ENCODE measurements at regions not wholly inside any gene's neighbourhood (a gene's known extent, or its start where the extent isn't known, plus 50 kb on each side); places are given as distances from the start of the nearest gene placed in this dataset.

DNA sequence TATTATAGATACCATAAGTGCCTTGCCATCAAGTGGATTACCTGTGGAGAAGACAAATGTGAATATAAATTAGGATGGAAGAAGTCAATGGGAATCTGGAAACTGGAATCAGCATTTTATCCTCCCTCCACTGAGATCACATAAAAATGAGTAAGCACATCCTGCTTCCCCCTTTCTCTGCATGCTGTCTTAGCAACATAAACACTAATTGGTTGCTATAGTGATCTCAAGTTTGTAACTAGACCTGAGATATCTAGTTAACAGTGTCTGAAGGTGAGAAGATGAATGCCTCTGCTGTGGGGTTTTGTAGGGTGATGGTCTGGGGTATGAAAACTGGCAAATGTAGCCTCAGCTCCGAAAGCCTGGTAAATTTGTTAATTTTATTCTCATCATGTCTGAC lies 1357.5 kb upstream of the CELF4 start:
- ATAC-seq (no peak), DNase-seq (ENCODE audit: low spot score in 2 of 2) (no peak)
- H3K9me3 Mint-ChIP-seq = peaks cover under 1 to 6% of the 10 kb centered on the region in 2 donors
- peaks cover 0 to 5% of the 10 kb centered on the region in 2 donors for H3K36me3 Mint-ChIP-seq
- H3K27ac Mint-ChIP-seq = no peak overlapping the region

DNA sequence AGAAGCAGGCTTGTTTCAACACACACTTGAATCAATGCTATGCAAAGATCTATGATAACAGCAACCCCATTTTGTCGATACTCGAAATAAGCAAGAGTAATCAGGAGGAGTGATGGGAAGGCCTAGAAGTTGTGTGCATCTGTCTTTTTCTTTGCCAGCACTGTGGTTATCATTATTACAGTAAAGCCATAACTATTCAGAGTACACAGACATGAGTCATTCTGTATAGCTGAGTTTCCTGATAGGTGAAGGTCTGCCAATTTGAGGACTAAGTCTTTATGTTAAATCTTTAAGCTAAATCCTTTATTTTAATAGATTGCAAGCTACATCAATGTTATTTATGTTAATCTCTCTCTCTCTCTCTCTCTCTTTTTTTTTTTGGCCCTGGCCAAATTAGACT lies 1344.4 kb upstream of the CELF4 start:
- ATAC-seq (no peak), DNase-seq (ENCODE audit: low spot score in 2 of 2) (no peak)
- no peak overlapping the region for H3K27ac Mint-ChIP-seq
- H3K9me3 Mint-ChIP-seq = peaks cover 4% of the 10 kb centered on the region in 2 donors
- no peaks in the 10 kb centered on the region for H3K36me3 Mint-ChIP-seq

DNA sequence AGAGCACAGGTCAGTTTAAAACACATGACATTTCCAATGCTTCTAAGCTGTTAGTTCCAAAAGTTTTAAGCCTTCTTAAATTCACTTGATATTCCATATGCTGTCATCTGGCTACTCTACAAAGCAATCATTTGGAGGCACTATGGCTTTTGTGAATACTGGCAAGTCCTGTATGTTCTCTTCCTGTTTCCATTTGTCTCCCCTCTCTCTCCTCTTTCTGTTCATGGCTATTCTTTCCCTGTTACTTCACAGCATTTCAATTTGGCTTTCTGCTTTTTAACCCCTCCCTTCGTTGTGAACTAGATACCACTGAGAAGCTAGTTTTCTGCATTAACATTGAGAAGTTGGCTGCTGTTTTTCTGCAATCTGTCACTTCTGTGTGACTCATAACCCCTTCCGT lies 1337.2 kb upstream of the CELF4 start:
- H3K9me3 Mint-ChIP-seq = peaks cover 0 to 5% of the 10 kb centered on the region in 2 donors
- no peak overlapping the region for H3K27ac Mint-ChIP-seq
- DNase-seq (ENCODE audit: low spot score in 2 of 2) = no peak
- ATAC-seq = no peak
- H3K36me3 Mint-ChIP-seq = no peaks in the 10 kb centered on the region

DNA sequence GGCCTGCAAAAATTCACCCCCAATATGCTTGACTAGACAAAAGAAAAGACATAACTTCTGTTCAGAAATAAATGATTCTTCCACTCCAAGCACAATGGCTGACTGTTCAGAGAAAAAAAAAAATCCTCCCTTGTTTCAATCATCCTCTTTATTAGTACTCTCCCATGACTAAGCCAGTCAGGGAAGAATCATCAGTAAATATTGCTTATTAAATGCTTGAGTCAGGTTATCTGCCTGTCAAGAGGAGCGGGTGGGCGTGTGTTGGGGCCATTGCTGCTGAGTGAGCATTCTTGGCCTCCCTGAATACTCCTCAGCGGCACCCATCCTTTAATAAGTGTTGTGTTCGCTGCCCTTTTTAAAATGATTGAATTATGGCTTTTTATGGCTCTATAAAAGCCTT lies 1334.8 kb upstream of the CELF4 start:
- ATAC-seq (no peak), DNase-seq (ENCODE audit: low spot score in 2 of 2) (no peak)
- H3K36me3 Mint-ChIP-seq = no peaks in the 10 kb centered on the region
- peaks cover 4 to 11% of the 10 kb centered on the region in 2 donors for H3K9me3 Mint-ChIP-seq
- H3K27ac Mint-ChIP-seq = no peak overlapping the region

DNA sequence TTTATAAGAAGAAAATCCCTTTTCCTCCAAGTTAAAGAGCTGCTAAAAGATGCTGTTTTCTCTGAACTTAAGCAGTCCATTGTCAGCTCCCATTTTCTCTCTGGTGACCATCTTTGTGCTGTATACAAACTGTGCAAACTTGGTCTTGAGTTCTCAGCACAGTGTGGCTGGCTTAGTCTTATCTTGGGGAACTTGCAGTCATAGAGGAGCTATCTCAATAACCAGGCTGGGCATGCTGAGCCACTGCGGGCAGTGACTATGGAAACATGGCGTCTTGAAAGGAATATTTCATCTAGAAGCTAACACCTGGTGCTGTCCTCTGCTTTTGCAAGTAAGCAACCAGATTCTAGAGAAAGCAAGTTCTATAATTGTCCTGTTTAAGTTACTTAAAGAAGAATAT lies 1334.4 kb upstream of the CELF4 start:
- H3K27ac Mint-ChIP-seq = no peak overlapping the region
- ATAC-seq = no peak

DNA sequence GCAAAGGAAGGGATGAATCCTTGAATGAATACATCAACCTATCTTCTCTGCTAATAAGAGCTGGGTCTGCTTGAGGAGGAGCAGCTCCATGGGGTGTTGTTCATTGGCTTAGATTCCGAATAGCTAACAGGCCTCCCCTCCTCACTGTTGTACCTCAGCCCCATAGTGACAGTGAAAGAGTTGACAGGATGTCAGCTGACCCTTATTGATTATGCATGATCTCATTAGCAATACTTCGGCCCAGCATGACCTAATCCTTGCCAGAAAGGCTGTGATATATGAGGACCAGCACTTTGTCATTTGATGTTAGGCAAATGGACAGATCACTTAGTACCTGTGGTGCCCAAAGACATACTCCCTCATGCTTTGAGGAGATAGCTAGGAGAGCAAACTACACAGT lies 1333.7 kb upstream of the CELF4 start:
- Mint-ChIP-seq H3K9me3 (peaks cover 9 to 16% of the 10 kb centered on the region in 2 donors), H3K36me3 (no peaks in the 10 kb centered on the region), H3K27ac (no peak overlapping the region)
- no peak for ATAC-seq
- DNase-seq (ENCODE audit: low spot score in 2 of 2) = no peak

More for the DNA sequence above, 1334.4 kb upstream of the CELF4 start:
- Mint-ChIP-seq H3K9me3 (peaks cover 7 to 11% of the 10 kb centered on the region in 2 donors), H3K36me3 (no peaks in the 10 kb centered on the region)
- DNase-seq (ENCODE audit: low spot score in 2 of 2) = no peak

DNA sequence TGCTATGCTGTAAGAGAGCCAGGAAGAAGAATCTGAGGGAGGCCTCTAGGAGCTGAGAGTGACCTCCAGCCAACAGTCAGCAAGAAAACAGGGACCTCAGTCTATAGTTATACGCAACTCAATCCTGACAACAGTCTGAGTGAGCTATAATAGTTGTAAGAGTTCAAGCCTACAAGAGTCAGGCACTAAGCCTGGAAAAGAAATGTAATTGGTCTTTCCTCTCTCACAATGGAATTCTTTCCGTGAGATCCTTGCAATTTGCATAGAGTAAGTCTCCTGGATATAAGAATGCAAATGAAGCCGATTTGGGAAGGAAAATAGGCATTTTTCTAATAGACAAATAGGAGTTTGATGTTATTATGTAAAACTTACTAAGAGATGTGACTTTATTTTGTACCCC lies 1332.6 kb upstream of the CELF4 start:
- H3K36me3 Mint-ChIP-seq = no peaks in the 10 kb centered on the region
- DNase-seq (ENCODE audit: low spot score in 2 of 2) (no peak), ATAC-seq (no peak)
- H3K9me3 Mint-ChIP-seq = peaks cover 10 to 18% of the 10 kb centered on the region in 2 donors
- H3K27ac Mint-ChIP-seq = no peak overlapping the region

DNA sequence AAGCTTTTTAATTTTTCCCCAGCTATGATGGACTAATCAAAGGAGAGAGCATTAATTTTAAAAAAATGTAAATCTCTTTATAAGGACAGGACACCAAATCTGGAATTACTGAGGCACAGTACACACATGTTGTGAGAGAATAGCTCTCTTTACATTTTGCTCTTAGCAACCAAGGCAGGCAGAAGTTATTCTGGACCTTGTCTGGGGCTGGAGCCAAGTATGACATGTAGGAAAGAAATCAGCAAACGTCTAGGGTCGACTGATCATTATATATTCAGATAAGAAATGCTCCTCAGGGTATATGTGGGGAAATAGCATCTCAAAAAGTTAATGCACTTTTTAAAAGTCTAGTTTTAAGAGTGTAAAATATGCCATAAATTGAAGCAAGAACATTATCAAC lies 1330.0 kb upstream of the CELF4 start:
- DNase-seq (ENCODE audit: low spot score in 2 of 2) (no peak), ATAC-seq (no peak)
- H3K27ac Mint-ChIP-seq = no peak overlapping the region
- H3K36me3 Mint-ChIP-seq = no peaks in the 10 kb centered on the region
- peaks cover 10 to 12% of the 10 kb centered on the region in 2 donors for H3K9me3 Mint-ChIP-seq

DNA sequence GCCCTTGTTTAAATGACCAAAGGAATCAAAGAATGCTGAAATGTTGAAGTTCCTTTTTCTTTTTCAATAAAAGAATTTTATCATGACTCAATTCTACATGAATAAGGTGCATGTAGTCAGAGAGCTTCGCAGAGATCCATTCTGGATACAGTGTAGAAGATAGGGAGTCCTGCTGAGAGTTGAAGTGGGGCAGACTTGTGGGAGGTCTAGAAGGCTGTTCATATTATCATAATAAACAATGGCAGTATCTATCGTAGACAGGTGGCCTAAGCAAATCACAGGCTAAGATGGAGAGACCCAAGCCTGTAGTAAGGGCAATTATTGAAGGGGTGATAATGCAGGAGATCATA lies 1322.0 kb upstream of the CELF4 start:
- Mint-ChIP-seq H3K9me3 (peaks cover 0 to 8% of the 10 kb centered on the region in 2 donors), H3K27ac (no peak overlapping the region), H3K36me3 (no peaks in the 10 kb centered on the region)
- DNase-seq (ENCODE audit: low spot score in 2 of 2) (no peak), ATAC-seq (no peak)

DNA sequence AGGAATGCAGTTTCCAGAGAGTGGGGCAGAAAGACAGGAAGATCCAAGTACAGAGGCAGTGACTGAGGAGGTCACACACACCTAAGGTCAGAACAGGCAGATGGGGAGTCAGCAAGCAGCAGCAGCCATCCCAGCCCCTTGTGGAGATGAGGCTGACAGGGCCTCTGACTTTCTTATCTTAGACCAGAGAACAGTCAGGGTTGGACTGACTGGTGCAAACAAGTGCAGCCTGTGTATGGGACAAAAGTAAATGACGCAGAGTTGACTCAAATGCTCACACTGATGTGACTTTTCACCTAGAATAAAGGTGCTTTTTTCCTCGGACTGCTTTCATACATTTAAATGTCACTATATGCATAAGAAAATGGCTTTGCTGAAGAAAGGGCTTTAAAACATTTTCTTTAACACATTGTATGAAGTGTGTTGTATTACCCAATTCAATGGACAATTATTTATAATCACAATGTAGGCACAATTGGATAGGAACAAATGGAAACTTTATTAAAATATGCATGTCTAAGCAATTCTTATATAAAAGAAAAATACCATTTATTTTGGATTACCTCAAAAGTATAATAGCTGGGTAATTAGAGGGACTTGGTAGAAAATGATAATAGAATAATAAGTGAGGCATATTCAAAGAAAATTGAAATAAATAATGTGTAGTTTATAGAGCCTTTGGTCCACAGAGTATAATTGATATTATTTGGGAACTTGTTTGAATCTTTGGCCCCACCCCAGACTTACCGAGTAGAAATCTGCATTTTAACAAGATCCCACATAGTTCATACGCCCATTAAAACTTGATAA lies 1321.5 kb upstream of the CELF4 start:
- H3K27ac Mint-ChIP-seq = no peak overlapping the region
- DNase-seq (ENCODE audit: low spot score in 2 of 2) (no peak), ATAC-seq (no peak)
- H3K36me3 Mint-ChIP-seq = no peaks in the 10 kb centered on the region
- peaks cover 0 to 8% of the 10 kb centered on the region in 2 donors for H3K9me3 Mint-ChIP-seq

DNA sequence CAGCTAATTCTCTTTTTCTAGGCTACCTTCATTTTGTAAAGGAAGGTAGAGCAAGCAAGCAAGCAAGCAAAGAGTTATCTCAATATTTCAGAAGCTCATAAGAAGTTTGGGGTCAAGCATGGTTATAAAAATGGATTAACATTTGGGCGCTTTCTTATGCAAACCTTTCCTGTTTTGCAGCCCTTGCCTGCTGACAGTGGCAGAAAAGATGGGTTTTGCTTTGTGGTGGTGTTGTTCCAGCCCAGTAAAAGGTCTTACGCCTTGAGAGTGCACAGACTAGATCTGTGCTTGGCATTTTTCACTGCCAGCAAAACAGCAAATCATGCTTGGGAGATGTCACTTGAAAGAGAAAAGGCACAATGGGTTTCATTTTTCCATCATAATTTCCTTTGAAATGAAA lies 1320.6 kb upstream of the CELF4 start:
- H3K27ac Mint-ChIP-seq = no peak overlapping the region
- H3K9me3 Mint-ChIP-seq = peaks cover 0 to 8% of the 10 kb centered on the region in 2 donors
- no peaks in the 10 kb centered on the region for H3K36me3 Mint-ChIP-seq
- ATAC-seq (no peak), DNase-seq (ENCODE audit: low spot score in 2 of 2) (no peak)

DNA sequence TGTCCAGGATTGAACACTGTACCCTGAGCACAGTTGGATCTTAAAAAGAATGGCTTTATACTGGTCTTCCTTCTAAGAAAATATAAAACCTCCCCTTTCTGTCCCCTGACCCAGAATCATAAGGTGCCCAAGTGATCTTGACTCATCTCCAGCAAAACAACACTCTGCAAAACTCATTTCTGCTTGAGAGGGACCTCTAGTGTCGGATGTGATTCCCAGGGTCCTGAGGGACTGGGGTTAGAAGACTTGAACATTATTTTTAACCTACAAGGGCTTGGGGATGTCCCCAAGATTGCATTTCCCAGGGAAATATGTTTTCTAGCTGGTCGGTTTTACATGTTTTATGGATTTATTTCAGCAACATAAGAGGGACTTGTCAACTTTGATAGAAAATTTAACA lies 1318.5 kb upstream of the CELF4 start:
- no peak for DNase-seq (ENCODE audit: low spot score in 2 of 2)
- Mint-ChIP-seq H3K27ac (no peak overlapping the region), H3K36me3 (no peaks in the 10 kb centered on the region), H3K9me3 (peaks cover 0 to 20% of the 10 kb centered on the region in 2 donors)
- no peak for ATAC-seq

DNA sequence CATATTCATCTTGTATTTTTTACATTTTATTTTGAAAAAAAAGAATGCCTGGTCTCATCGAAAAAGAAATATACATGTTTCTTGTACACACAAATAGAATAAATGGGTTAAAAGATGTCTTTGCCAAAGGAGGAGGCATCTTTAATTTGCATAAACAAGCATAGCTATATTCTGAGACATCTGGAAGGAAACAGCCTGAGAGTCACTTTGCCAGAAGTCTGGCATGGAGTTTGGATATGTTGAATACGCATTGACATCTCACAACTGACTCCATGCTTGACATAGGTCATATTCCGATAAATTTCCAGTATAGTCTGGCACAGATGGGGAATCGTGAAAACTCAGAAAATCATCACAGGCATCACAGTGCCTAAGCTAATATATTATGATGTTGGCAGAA lies 1317.5 kb upstream of the CELF4 start:
- peaks cover under 1 to 16% of the 10 kb centered on the region in 2 donors for H3K9me3 Mint-ChIP-seq
- no peaks in the 10 kb centered on the region for H3K36me3 Mint-ChIP-seq
- no peak overlapping the region for H3K27ac Mint-ChIP-seq
- DNase-seq (ENCODE audit: low spot score in 2 of 2) (no peak), ATAC-seq (no peak)

DNA sequence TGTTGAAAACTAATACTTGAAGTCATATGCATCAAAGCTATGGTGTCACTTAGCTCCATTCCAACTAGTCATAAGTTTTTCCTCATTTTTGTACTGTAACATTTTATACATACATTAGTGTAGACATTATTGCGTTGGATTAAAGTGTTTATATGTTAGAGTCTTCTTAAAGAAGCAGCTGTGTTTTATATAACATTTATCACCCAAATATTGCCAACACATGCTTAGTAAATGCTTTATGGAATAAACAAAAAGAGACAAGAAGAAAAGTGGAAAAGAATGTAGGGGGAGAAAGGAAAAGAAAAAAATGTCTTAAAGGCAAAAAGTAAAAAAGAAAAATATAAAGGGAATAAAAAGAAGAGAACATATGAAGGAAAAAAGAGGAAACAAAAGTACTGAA lies 1314.3 kb upstream of the CELF4 start:
- ATAC-seq (no peak), DNase-seq (ENCODE audit: low spot score in 2 of 2) (no peak)
- no peaks in the 10 kb centered on the region for H3K36me3 Mint-ChIP-seq
- H3K9me3 Mint-ChIP-seq = peaks cover 5 to 14% of the 10 kb centered on the region in 2 donors
- no peak overlapping the region for H3K27ac Mint-ChIP-seq

DNA sequence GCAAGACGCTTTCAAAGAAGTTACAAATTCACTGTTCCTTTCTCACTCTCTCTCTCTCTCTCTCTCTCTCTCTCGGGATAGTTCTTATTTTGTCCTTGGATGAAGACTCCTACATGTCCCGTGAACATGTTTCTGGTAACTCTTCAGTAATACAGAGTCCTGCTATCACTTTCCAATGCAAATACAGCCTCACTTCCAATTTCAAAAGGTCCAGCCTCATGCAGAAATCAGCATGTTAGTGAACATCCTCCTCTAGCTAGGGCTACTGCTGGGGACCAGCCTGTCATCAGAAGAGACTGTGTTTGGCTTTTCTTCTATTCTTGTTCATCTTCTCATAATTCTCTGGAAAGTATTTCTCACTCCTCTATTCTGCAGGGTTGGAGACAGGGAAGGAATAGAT lies 1306.7 kb upstream of the CELF4 start:
- ATAC-seq (no peak), DNase-seq (ENCODE audit: low spot score in 2 of 2) (no peak)
- Mint-ChIP-seq H3K9me3 (peaks cover 11 to 16% of the 10 kb centered on the region in 2 donors), H3K27ac (no peak overlapping the region), H3K36me3 (no peaks in the 10 kb centered on the region)

DNA sequence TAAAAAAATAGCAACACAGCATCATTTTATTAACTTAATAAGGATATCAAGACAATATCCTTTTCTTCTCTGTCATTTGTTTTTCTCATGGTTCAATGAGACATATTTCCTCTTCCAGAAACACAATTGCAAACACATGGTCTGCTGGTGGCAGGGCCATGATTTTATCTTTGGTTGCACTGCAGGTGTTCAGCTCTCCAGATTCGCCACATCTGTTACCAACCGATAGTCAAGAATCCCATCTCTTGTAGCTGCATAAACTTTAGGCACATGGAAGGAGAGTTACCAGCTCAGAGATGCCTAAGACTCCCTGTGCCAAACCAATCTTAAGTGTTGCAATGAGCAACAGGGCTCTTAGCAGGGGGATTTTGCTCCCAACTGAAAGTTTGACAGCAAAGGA lies 1303.2 kb upstream of the CELF4 start:
- Mint-ChIP-seq H3K9me3 (peaks cover 11 to 20% of the 10 kb centered on the region in 2 donors), H3K36me3 (no peaks in the 10 kb centered on the region), H3K27ac (no peak overlapping the region)
- ATAC-seq (no peak), DNase-seq (ENCODE audit: low spot score in 2 of 2) (no peak)

DNA sequence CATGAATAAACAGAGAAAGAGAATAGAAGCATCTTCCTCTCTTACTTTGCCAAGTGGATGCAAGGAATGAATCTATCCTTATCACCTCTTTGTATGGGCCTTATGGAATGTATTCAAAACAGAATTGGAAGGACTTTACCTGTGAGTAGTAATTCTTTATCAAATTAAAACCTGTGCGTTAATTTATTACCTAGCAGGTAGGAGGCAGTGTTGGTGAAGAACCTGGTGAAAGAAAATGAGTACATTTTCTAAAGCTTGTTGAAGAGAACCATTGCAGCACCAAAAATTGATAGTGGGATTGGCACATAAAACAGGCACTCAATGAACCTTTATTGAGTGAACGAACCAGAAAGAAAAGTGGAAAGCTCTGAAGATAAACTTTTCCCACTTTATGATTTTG lies 1302.1 kb upstream of the CELF4 start:
- ATAC-seq (no peak), DNase-seq (ENCODE audit: low spot score in 2 of 2) (no peak)
- Mint-ChIP-seq H3K9me3 (peaks cover 8 to 18% of the 10 kb centered on the region in 2 donors), H3K36me3 (no peaks in the 10 kb centered on the region), H3K27ac (no peak overlapping the region)

DNA sequence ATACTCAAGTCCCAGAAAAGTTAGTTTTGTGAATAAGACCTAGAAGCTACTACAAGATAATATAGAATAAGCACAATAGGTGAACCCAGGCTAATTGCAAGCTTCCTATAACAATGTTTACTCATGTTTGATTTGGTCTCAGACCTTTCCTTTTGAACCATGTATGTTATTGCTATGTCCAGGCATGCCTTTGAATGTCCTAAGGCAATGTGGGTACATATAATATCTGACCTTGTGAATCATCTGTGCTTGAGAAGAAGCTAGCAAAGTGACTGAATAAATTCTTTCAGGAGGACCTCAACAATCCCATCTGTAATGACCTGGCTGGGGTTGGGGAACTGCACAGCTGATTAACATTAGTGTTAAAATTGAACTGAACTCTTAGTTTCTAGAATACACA lies 1285.9 kb upstream of the CELF4 start:
- no peaks in the 10 kb centered on the region for H3K36me3 Mint-ChIP-seq
- no peak overlapping the region for H3K27ac Mint-ChIP-seq
- no peak for DNase-seq (ENCODE audit: low spot score in 2 of 2)
- H3K9me3 Mint-ChIP-seq = peaks cover 4 to 10% of the 10 kb centered on the region in 2 donors
- ATAC-seq = no peak

All from activated naive CD4-positive, alpha-beta T cell treated with anti-CD3 and anti-CD28 coated beads, Interleukin-2, amount 50 U/mL, for 72 hours (primary cell).